GM12878 (cell line): ENCODE measurements at regions not wholly inside any gene's neighbourhood (a gene's known extent, or its start where the extent isn't known, plus 50 kb on each side); places are given as distances from the start of the nearest gene placed in this dataset.

Source experiments
- ATF7 ChIP-seq: fragments of 450-650 bp; IDR thresholded peaks from 2 replicates; pipeline ENCODE4 v1.6.1; 2016; ENCODE audit warnings: low read depth, mild to moderate bottlenecking
- BACH1 ChIP-seq: fragments of 450-650 bp; IDR thresholded peaks from 2 replicates; pipeline ENCODE4 v1.6.1; 2017; ENCODE audit warnings: mild to moderate bottlenecking, borderline replicate concordance
- CEBPB ChIP-seq, 2 experiments: fragments of 150-350 bp in 1 of 2; IDR thresholded peaks; 2 replicates each; pipeline ENCODE4 v1.6.1; 2012 to 2014; ENCODE audit warnings: low read depth in 2 of 2, low read length in 2 of 2, borderline replicate concordance in 1 of 2, inconsistent platforms in 1 of 2
- CHD1 ChIP-seq: IDR thresholded peaks from 2 replicates; pipeline ENCODE4 v1.6.1; 2012; ENCODE audit warnings: low read depth, low read length, improper control_type of control experiment
- DPF2 ChIP-seq: fragments of 450-650 bp; IDR thresholded peaks from 2 replicates; pipeline ENCODE4 v1.6.1; 2017; ENCODE audit warnings: mild to moderate bottlenecking
- E4F1 ChIP-seq: fragments of 450-650 bp; IDR thresholded peaks from 2 replicates; pipeline ENCODE4 v1.6.1; 2018; ENCODE audit warnings: borderline replicate concordance, mild to moderate bottlenecking; ENCODE audit not compliant: partially characterized antibody
- ELK1 ChIP-seq: IDR thresholded peaks from 2 replicates; pipeline ENCODE4 v1.6.1; 2012; ENCODE audit warnings: low read depth, low read length, improper control_type of control experiment
- FOXK2 ChIP-seq: fragments of 450-650 bp; IDR thresholded peaks from 2 replicates; pipeline ENCODE4 v1.6.1; 2017; ENCODE audit warnings: mild to moderate bottlenecking, moderate library complexity
- GABPA ChIP-seq: IDR thresholded peaks from 2 replicates; pipeline ENCODE4 v1.6.1; 2014; ENCODE audit warnings: antibody characterized with exemption, low read depth, mild to moderate bottlenecking, inconsistent platforms
- HDAC2 ChIP-seq: fragments of 200-600 bp; sonication (generic); IDR thresholded peaks from 2 replicates; pipeline ENCODE4 v1.6.1; 2017
- MEF2B ChIP-seq: fragments of 450-650 bp; IDR thresholded peaks from 2 replicates; pipeline ENCODE4 v1.6.1; 2018; ENCODE audit warnings: mild to moderate bottlenecking, moderate library complexity; ENCODE audit not compliant: partially characterized antibody, poor library complexity, severe bottlenecking
- NBN ChIP-seq: fragments of 450-650 bp; IDR thresholded peaks from 2 replicates; pipeline ENCODE4 v1.6.1; 2016
- PAX5 ChIP-seq: IDR thresholded peaks from 2 replicates; pipeline ENCODE4 v1.6.1; 2011; ENCODE audit warnings: low read depth, low read length, borderline replicate concordance
- RAD51 ChIP-seq: fragments of 450-650 bp; IDR thresholded peaks from 2 replicates; pipeline ENCODE4 v1.6.1; 2016; ENCODE audit warnings: moderate library complexity, mild to moderate bottlenecking, inconsistent platforms
- RELA ChIP-seq: fragments of 450-650 bp; IDR thresholded peaks from 2 replicates; pipeline ENCODE4 v1.8.0; 2014; ENCODE audit warnings: borderline replicate concordance; ENCODE audit not compliant: partially characterized antibody
- SREBF1 ChIP-seq: IDR thresholded peaks from 2 replicates; pipeline ENCODE4 v1.6.1; 2012; ENCODE audit warnings: mild to moderate bottlenecking, low read length
- SREBF2 ChIP-seq: IDR thresholded peaks from 2 replicates; pipeline ENCODE4 v1.6.1; 2012; ENCODE audit warnings: mild to moderate bottlenecking, low read length
- SRF ChIP-seq, 2 experiments: IDR thresholded peaks; 2 replicates each; pipeline ENCODE4 v1.6.1; 2011; ENCODE audit warnings: low read depth in 2 of 2, low read length in 2 of 2, mild to moderate bottlenecking in 1 of 2, moderate library complexity in 1 of 2
- YBX1 ChIP-seq: fragments of 450-650 bp; IDR thresholded peaks from 2 replicates; pipeline ENCODE4 v1.6.1; 2016; ENCODE audit warnings: antibody characterized with exemption
- ZBTB33 ChIP-seq: fragments of 450-650 bp; IDR thresholded peaks from 2 replicates; pipeline ENCODE4 v1.6.1; 2017; ENCODE audit warnings: mild to moderate bottlenecking
- ZNF592 ChIP-seq: fragments of 450-650 bp; IDR thresholded peaks from 2 replicates; pipeline ENCODE4 v1.6.1; 2017; ENCODE audit warnings: mild to moderate bottlenecking, moderate library complexity

- TF ChIP-seq MEF2B: peak; percentile 98
- TF ChIP-seq ZNF592: no peak
- TF ChIP-seq YBX1: no peak
- TF ChIP-seq HDAC2: no peak
- no peak for TF ChIP-seq ELK1
- peak; percentile 92 for TF ChIP-seq DPF2
- TF ChIP-seq GABPA: no peak
- TF ChIP-seq RAD51: peak; percentile 67; the same call in 1 of the 2 replicates
- TF ChIP-seq PAX5: peak; percentile 83
- no peak for TF ChIP-seq CEBPB (IDR thresholded peaks at IDR 0.05; ENCODE audit: borderline replicate concordance in 1 of 2, low read depth in 2 of 2, low read length in 2 of 2)
- TF ChIP-seq SREBF2: no peak
- no peak for TF ChIP-seq CHD1
- peak; percentile 79 for TF ChIP-seq NBN
- no peak for TF ChIP-seq SRF (IDR thresholded peaks at IDR 0.05; ENCODE audit: low read depth in 2 of 2, low read length in 2 of 2)
- peak; percentile 89 for TF ChIP-seq ATF7
- TF ChIP-seq E4F1: no peak
- peak; percentile 73; the same call in 1 of the 2 replicates for TF ChIP-seq BACH1
- TF ChIP-seq SREBF1: peak; percentile 40; the same call in 1 of the 2 replicates
- TF ChIP-seq RELA: no peak
- no peak for TF ChIP-seq FOXK2
- TF ChIP-seq ZBTB33: no peak
These were observed 330.5 kb upstream of the AADAT start (continued) for GRCh38 chr4:170420255-170420693.
